ENCODE measurements at regions not wholly inside any gene's neighbourhood (a gene's known extent, or its start where the extent isn't known, plus 50 kb on each side); places are given as distances from the start of the nearest gene placed in this dataset.

- Mint-ChIP-seq H3K27ac (no peak overlapping the region), H3K27me3 (ENCODE audit: low read depth in 2 of 2) (peaks cover 0 to 3% of the 10 kb centered on the region in 2 donors), H3K36me3 (no peaks in the 10 kb centered on the region), H3K4me3 (no peak overlapping the region), H3K9me3 (no peaks in the 10 kb centered on the region), H3K4me1 (no peaks in the 10 kb centered on the region)
- no peak overlapping the region for H3K27ac ChIP-seq (ENCODE audit: low read length)
- no peaks in the 10 kb centered on the region for H3K36me3 ChIP-seq (ENCODE audit: control insufficient read depth, insufficient read depth, low read length)
- ATAC-seq (no peak), DNase-seq (no peak)
- H3K9me3 ChIP-seq (ENCODE audit: control insufficient read depth, insufficient read depth, low read length): no peaks in the 10 kb centered on the region
- intact Hi-C loops (cut with micrococcal nuclease): no loop called here
- no peak overlapping the region for H3K4me3 ChIP-seq (ENCODE audit: low read length)
- no peaks in the 10 kb centered on the region for H3K27me3 ChIP-seq (ENCODE audit: control insufficient read depth, insufficient read depth, low read length)
- no peaks in the 10 kb centered on the region for H3K4me1 ChIP-seq (ENCODE audit: control insufficient read depth, insufficient read depth, low read length)
- TF ChIP-seq CTCF (IDR thresholded peaks at IDR 0.05): no peak
- 86% methylated on average over 10 of the region's 11 CpGs for WGBS (ENCODE audit: insufficient coverage)
These were observed 99.8 kb downstream of the PSMG1 start for GRCh38 chr21:39083377-39084008.

- WGBS (ENCODE audit: insufficient coverage): 88% methylated on average over 24 of the region's 24 CpGs
- intact Hi-C loops (cut with micrococcal nuclease): no loop called here
- H3K36me3 Mint-ChIP-seq: no peaks in the 10 kb centered on the region
- DNase-seq: no peak
- no peaks in the 10 kb centered on the region for H3K9me3 Mint-ChIP-seq
- TF ChIP-seq CTCF (IDR thresholded peaks at IDR 0.05): no peak
- no peaks in the 10 kb centered on the region for H3K9me3 ChIP-seq (ENCODE audit: control insufficient read depth, insufficient read depth, low read length)
- no peak overlapping the region for H3K4me3 Mint-ChIP-seq
- ATAC-seq: no peak
- no peaks in the 10 kb centered on the region for H3K27me3 ChIP-seq (ENCODE audit: control insufficient read depth, insufficient read depth, low read length)
- no peaks in the 10 kb centered on the region for H3K4me1 ChIP-seq (ENCODE audit: control insufficient read depth, insufficient read depth, low read length)
- no peak overlapping the region for H3K4me3 ChIP-seq (ENCODE audit: low read length)
- no peaks in the 10 kb centered on the region for H3K36me3 ChIP-seq (ENCODE audit: control insufficient read depth, insufficient read depth, low read length)
- no peak overlapping the region for H3K27ac Mint-ChIP-seq
- peaks cover 0 to 3% of the 10 kb centered on the region in 2 donors for H3K27me3 Mint-ChIP-seq (ENCODE audit: low read depth in 2 of 2)
- H3K4me1 Mint-ChIP-seq: no peaks in the 10 kb centered on the region
- H3K27ac ChIP-seq (ENCODE audit: low read length): no peak overlapping the region
These were observed 100.4 kb downstream of the PSMG1 start for GRCh38 chr21:39082656-39083376.

- ATAC-seq (no peak), DNase-seq (no peak)
- no peaks in the 10 kb centered on the region for H3K27me3 ChIP-seq (ENCODE audit: control insufficient read depth, insufficient read depth, low read length)
- intact Hi-C loops (cut with micrococcal nuclease): no loop called here
- no peaks in the 10 kb centered on the region for H3K9me3 ChIP-seq (ENCODE audit: control insufficient read depth, insufficient read depth, low read length)
- H3K4me1 ChIP-seq (ENCODE audit: control insufficient read depth, insufficient read depth, low read length): no peaks in the 10 kb centered on the region
- Mint-ChIP-seq H3K4me1 (no peaks in the 10 kb centered on the region), H3K9me3 (no peaks in the 10 kb centered on the region), H3K27me3 (ENCODE audit: low read depth in 2 of 2) (peaks cover 0 to 8% of the 10 kb centered on the region in 2 donors), H3K36me3 (no peaks in the 10 kb centered on the region), H3K27ac (no peak overlapping the region), H3K4me3 (no peak overlapping the region)
- WGBS (ENCODE audit: insufficient coverage): 98% methylated on average over 4 of the region's 5 CpGs
- no peaks in the 10 kb centered on the region for H3K36me3 ChIP-seq (ENCODE audit: control insufficient read depth, insufficient read depth, low read length)
- no peak for TF ChIP-seq CTCF (IDR thresholded peaks at IDR 0.05)
- no peak overlapping the region for H3K27ac ChIP-seq (ENCODE audit: low read length)
- H3K4me3 ChIP-seq (ENCODE audit: low read length): no peak overlapping the region
These were observed 102.9 kb downstream of the PSMG1 start for GRCh38 chr21:39080366-39080765.
